ENCODE measurements at regions not wholly inside any gene's neighbourhood (a gene's known extent, or its start where the extent isn't known, plus 50 kb on each side); places are given as distances from the start of the nearest gene placed in this dataset.

DNA sequence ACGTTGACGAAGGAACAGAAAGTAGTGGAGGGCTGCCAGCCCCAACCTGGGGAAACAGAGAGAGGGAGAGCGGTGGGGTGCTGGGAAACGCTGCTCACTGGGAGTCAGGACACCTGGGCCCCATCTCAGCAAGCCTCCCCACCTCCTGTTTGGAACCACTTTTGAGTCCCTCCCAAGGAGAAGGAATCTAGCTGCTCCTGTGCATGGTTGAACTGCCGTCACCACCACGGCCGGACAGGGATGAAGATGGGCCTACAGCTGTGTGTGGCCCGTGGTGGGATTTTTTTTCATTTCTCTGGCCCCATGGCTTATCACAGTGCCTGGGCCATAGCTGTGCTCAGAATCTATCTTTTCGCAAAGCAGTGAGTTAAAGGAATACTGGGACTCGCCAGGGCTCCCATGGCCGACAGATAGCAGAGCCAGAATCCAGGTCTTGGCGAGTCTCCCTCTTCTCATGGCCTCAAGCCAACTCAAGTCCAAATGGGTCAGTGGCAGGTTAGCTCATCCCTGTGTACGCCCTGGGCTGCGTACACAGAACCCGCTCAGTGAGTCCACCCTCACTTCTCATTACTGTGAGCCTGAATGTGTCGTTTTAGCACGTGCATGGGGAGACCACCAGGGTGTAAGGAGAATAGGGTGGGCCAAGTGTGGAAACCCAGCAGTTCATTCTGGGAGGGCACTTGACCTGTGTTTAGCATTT is 271.2 kb downstream of the FAM43A start:
- Histone ChIP-seq H3K4me3 (ENCODE audit: low read length) (no peak overlapping the region), H2AFZ (ENCODE audit: low read depth, low read length) (no peak overlapping the region), H3K27me3 (ENCODE audit: insufficient read depth, low read depth, low read length) (no peaks in the 10 kb centered on the region), H3K79me2 (replicated peaks; ENCODE audit: insufficient read depth, low read length) (no peaks in the 10 kb centered on the region), H3F3A (ENCODE audit: insufficient read depth, low read length, poor library complexity, severe bottlenecking) (no peaks in the 10 kb centered on the region), H3K9me2 (ENCODE audit: insufficient read depth, low read length) (no peaks in the 10 kb centered on the region), H3K36me3 (ENCODE audit: insufficient read depth, low read length) (no peaks in the 10 kb centered on the region), H3K27ac (ENCODE audit: low read length) (no peak overlapping the region), H3K4me2 (ENCODE audit: low read length) (no peak overlapping the region), H4K20me1 (ENCODE audit: insufficient read depth) (no peaks in the 10 kb centered on the region), H3K9me3 (ENCODE audit: low read length) (no peaks in the 10 kb centered on the region), H3K9ac (ENCODE audit: low read length) (no peak overlapping the region)
- no peak for TF ChIP-seq EZH2 (IDR thresholded peaks at IDR 0.05; ENCODE audit: borderline replicate concordance, insufficient read depth, low read length, poor library complexity, severe bottlenecking)
- no peak for TF ChIP-seq RAD21 (conservative IDR thresholded peaks at IDR 0.05)
- TF ChIP-seq POLR2AphosphoS5 (IDR thresholded peaks at IDR 0.05) = no peak
- TF ChIP-seq MXI1 (conservative IDR thresholded peaks at IDR 0.05; ENCODE audit: poor library complexity, severe bottlenecking) = no peak
- no peak for TF ChIP-seq TAF1 (IDR thresholded peaks at IDR 0.05; ENCODE audit: low read depth)
- TF ChIP-seq, protein P1, sequence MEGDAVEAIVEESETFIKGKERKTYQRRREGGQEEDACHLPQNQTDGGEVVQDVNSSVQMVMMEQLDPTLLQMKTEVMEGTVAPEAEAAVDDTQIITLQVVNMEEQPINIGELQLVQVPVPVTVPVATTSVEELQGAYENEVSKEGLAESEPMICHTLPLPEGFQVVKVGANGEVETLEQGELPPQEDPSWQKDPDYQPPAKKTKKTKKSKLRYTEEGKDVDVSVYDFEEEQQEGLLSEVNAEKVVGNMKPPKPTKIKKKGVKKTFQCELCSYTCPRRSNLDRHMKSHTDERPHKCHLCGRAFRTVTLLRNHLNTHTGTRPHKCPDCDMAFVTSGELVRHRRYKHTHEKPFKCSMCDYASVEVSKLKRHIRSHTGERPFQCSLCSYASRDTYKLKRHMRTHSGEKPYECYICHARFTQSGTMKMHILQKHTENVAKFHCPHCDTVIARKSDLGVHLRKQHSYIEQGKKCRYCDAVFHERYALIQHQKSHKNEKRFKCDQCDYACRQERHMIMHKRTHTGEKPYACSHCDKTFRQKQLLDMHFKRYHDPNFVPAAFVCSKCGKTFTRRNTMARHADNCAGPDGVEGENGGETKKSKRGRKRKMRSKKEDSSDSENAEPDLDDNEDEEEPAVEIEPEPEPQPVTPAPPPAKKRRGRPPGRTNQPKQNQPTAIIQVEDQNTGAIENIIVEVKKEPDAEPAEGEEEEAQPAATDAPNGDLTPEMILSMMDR (IDR thresholded peaks at IDR 0.05; ENCODE audit: poor library complexity, severe bottlenecking) = no peak
- TF ChIP-seq EP300 (conservative IDR thresholded peaks at IDR 0.05; ENCODE audit: poor library complexity, severe bottlenecking) = no peak
- TF ChIP-seq SMC3 (conservative IDR thresholded peaks at IDR 0.05; ENCODE audit: poor library complexity) = no peak
- TF ChIP-seq, protein P2, sequence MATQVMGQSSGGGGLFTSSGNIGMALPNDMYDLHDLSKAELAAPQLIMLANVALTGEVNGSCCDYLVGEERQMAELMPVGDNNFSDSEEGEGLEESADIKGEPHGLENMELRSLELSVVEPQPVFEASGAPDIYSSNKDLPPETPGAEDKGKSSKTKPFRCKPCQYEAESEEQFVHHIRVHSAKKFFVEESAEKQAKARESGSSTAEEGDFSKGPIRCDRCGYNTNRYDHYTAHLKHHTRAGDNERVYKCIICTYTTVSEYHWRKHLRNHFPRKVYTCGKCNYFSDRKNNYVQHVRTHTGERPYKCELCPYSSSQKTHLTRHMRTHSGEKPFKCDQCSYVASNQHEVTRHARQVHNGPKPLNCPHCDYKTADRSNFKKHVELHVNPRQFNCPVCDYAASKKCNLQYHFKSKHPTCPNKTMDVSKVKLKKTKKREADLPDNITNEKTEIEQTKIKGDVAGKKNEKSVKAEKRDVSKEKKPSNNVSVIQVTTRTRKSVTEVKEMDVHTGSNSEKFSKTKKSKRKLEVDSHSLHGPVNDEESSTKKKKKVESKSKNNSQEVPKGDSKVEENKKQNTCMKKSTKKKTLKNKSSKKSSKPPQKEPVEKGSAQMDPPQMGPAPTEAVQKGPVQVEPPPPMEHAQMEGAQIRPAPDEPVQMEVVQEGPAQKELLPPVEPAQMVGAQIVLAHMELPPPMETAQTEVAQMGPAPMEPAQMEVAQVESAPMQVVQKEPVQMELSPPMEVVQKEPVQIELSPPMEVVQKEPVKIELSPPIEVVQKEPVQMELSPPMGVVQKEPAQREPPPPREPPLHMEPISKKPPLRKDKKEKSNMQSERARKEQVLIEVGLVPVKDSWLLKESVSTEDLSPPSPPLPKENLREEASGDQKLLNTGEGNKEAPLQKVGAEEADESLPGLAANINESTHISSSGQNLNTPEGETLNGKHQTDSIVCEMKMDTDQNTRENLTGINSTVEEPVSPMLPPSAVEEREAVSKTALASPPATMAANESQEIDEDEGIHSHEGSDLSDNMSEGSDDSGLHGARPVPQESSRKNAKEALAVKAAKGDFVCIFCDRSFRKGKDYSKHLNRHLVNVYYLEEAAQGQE (IDR thresholded peaks at IDR 0.05; ENCODE audit: borderline replicate concordance) = no peak

DNA sequence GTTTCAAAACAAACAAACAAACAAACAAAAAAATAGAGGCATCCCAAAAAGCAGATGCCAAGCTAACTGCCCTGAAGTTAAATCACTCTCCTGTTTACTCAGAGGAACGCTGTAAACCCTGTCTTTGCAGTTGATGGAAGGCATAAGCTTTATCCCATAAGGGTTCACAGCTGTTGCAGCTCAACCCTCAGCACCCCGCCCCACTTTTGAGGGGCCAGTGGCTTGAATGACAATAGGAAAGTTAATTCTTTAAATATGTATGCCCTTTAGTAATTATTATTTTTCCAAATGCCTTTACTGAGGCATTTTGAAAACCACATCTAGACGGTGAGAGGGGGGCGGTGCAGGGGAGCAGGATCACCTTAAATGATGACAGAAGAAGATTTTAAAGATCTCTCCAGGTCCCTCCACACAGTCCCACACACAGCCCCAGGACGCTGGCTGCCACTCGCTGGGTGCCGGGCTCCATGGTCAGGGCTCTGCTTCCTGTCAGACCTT is 272.1 kb downstream of the FAM43A start:
- no peaks in the 10 kb centered on the region for H3K36me3 ChIP-seq (ENCODE audit: insufficient read depth, low read length)
- no peaks in the 10 kb centered on the region for H4K20me1 ChIP-seq (ENCODE audit: insufficient read depth)
- H3F3A ChIP-seq (ENCODE audit: insufficient read depth, low read length, poor library complexity, severe bottlenecking) = no peaks in the 10 kb centered on the region
- H3K27ac ChIP-seq (ENCODE audit: low read length) = no peak overlapping the region
- H3K27me3 ChIP-seq (ENCODE audit: insufficient read depth, low read depth, low read length) = no peaks in the 10 kb centered on the region
- no peak overlapping the region for H3K4me2 ChIP-seq (ENCODE audit: low read length)
- no peak overlapping the region for H2AFZ ChIP-seq (ENCODE audit: low read depth, low read length)
- no peak overlapping the region for H3K4me3 ChIP-seq (ENCODE audit: low read length)
- H3K9ac ChIP-seq (ENCODE audit: low read length) = no peak overlapping the region
- H3K9me2 ChIP-seq (ENCODE audit: insufficient read depth, low read length) = no peaks in the 10 kb centered on the region
- H3K9me3 ChIP-seq (ENCODE audit: low read length) = no peaks in the 10 kb centered on the region
- TF ChIP-seq TAF1 (IDR thresholded peaks at IDR 0.05; ENCODE audit: low read depth) (no peak), SMC3 (conservative IDR thresholded peaks at IDR 0.05; ENCODE audit: poor library complexity) (no peak), RAD21 (conservative IDR thresholded peaks at IDR 0.05) (no peak), MXI1 (conservative IDR thresholded peaks at IDR 0.05; ENCODE audit: poor library complexity, severe bottlenecking) (no peak), POLR2AphosphoS5 (IDR thresholded peaks at IDR 0.05) (no peak), EP300 (conservative IDR thresholded peaks at IDR 0.05; ENCODE audit: poor library complexity, severe bottlenecking) (no peak), EZH2 (IDR thresholded peaks at IDR 0.05; ENCODE audit: borderline replicate concordance, insufficient read depth, low read length, poor library complexity, severe bottlenecking) (no peak)
- TF ChIP-seq, protein P1 (IDR thresholded peaks at IDR 0.05; ENCODE audit: poor library complexity, severe bottlenecking) = no peak
- TF ChIP-seq, protein P2 (IDR thresholded peaks at IDR 0.05; ENCODE audit: borderline replicate concordance) = no peak
- H3K79me2 ChIP-seq (replicated peaks; ENCODE audit: insufficient read depth, low read length) = no peaks in the 10 kb centered on the region
